NOMO-1 treated with DMSO at 0.1 percent for 48 hours (cell line): ENCODE measurements at regions not wholly inside any gene's neighbourhood (a gene's known extent, or its start where the extent isn't known, plus 50 kb on each side); places are given as distances from the start of the nearest gene placed in this dataset.
A peak's percentile ranks its signal among the peaks of the same experiment; 100 is the strongest.
"Not testable (repeated sequence)": the region's sequence is repeated elsewhere in the genome, so short reads cannot be mapped to it uniquely, and the experiment has no call there.

Source experiments
- DNase-seq: peaks from one replicate; lab custom pipeline; 2025; ENCODE audit not compliant: unreplicated experiment; lab: John Stamatoyannopoulos, UW

DNA sequence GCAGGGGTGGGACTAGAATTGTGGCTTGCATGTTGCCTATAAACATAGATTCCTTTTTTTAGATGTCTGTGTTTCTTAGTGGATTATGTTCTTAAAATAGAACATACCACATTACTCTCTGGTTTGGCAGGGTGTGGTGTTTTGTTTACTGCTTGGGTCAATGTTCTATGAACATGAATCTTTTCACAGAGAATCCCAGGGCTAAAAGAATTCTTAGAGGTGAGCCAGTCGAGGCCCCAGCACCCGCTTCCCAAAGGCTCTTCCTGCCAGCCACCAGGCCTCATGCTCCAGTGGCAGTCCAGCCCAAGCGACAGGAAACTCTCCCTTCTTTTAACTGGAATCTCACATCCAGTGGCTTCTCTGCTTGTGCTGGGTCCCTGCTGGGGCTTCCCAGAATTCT lies 126.6 kb downstream of the C9orf152 start:
- peak; percentile 7 for DNase-seq

DNA sequence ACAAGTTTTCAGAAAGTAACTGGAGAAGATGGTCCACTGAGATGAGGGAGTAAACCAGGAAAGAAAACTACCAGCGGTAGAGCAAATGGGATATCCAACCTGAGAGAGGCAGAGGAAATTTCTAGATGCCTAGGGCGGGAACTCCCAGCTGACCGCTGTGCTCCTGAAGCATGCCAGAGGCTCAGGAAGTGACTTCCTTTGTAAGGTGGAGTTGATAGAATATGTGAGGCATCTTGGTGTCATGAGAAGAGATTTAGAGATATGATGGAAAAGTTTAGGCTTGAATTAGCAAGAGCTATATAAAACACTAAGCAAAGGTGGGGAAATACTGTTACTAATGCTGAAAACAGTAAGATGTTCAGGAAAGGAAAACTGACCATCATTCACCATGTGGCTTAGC lies 124.1 kb downstream of the C9orf152 start:
- DNase-seq, result no peak

GRCh38 chr9:110086537-110086936 lies 121.4 kb downstream of the C9orf152 start:
- no peak for DNase-seq

- no peak for DNase-seq
Observed at GRCh38 chr9:110087605-110088004, 120.4 kb downstream of the C9orf152 start.

- DNase-seq, result no peak
Observed at GRCh38 chr9:110088099-110088498, 119.9 kb downstream of the C9orf152 start.

GRCh38 chr9:110089681-110090370 lies 118.1 kb downstream of the C9orf152 start:
- DNase-seq, result no peak

GRCh38 chr9:110092792-110093191 lies 115.2 kb downstream of the C9orf152 start:
- no peak for DNase-seq

- no peak for DNase-seq
Observed at GRCh38 chr9:110093417-110093816, 114.5 kb downstream of the C9orf152 start.

- no peak for DNase-seq
Observed at GRCh38 chr9:110093871-110094270, 114.1 kb downstream of the C9orf152 start.

GRCh38 chr9:110095161-110095595 lies 112.8 kb downstream of the C9orf152 start:
- DNase-seq, result no peak

DNA sequence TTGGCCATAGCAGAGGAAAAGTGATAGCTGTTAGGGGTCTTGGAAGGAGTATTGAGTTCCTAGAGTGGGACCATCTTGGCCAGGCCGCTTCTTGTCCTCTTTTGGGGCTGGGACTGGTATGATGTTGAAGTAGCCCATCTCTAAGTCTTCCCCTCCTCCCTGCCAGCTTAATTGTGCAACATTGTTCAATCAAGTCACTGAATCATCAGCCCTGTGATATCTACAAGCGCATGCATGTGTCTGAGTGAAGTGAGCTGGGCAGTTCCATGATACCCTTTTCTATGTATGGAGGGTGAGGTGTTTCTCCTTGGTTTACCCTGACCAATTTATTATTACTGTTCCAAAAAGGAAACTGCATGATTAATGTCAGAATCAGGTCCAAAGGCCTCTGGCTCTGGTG lies 112.2 kb downstream of the C9orf152 start:
- DNase-seq, result peak; percentile 61

- not testable (repeated sequence) for DNase-seq
Observed at GRCh38 chr9:110096674-110097073, 111.3 kb downstream of the C9orf152 start.

GRCh38 chr9:110099236-110100095 lies 108.5 kb downstream of the C9orf152 start:
- DNase-seq, result peak; percentile 28

GRCh38 chr9:110101531-110102161 lies 106.3 kb downstream of the C9orf152 start:
- no peak for DNase-seq

- no peak for DNase-seq
Observed at GRCh38 chr9:110103257-110103656, 104.7 kb downstream of the C9orf152 start.

GRCh38 chr9:110104261-110104809 lies 103.6 kb downstream of the C9orf152 start:
- no peak for DNase-seq

DNA sequence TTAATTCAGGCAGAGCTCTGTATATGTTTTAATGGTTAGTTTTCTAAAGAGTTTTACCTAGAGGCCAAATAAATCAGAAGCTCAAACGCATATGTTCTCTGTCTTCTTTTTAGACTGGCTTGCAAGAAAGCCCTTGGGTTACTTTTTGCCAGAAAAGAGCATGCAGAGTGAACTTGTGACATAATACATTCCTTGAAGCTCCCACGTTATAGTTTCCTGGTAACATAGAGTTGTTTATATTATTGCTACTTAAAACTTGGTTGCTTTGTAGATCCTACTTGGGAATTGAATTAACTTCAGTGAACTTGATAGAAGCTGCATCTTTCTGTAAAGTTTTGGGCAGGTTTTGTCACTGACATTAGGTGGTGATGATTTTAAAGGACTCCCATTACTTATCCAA lies 102.9 kb downstream of the C9orf152 start:
- DNase-seq, result no peak

- DNase-seq, result no peak
Observed at GRCh38 chr9:110106661-110107060, 101.3 kb downstream of the C9orf152 start.

DNA sequence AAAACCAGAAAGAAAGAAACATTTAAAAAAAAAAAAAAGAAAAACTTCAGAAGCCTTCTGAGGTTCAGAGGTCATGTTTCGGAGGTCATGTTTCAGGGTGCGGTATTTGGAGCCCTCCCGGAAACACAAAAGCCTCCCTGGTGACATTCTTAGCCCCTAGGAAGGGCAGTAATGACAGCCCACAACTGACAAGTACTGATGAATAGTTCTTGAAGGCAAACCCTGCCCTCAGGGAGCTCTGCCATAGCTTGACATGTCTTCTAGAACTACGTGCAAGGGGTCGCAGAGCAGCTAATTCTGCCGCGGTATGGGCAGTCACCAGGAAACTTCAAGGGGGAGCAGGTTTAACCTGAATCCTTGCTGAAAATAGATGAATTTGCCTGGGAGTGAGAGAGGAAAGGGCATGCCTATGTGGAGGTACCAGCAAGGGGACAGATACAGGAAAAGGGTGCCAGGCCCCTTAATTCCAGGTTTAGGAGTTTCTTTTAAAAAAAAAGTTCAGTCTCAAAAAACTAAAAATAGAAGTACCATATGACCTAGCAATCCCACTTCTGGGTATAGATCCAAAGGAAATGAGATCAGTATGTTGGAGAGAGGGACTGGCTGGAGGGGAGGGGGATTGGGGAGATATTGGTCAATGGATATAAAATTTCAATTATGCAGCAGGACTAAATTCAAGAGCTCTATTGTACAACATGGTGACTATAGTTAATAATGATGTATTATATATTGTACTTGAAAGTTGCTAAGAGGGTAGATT lies 98.4 kb downstream of the C9orf152 start:
- no peak for DNase-seq

DNA sequence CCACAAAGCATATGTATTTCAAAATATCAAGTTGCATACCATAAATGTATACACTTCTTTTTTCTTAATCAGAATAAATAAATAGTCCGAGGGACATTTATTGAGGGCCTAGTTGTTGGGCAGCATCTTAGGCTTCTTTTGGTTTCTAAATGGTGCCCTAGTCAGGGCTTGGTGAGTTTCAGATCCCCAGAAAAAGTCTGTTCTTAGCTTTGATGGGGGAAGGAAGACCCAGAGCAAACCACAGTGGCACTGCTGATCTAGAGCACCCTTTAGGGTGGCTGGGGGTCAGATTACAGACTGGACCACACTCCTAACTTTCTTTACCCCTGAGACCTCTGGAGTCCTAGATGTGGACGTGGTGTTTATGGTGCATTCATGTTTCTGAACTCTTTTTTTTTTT lies 97.8 kb downstream of the C9orf152 start:
- DNase-seq, result peak; percentile 14

- DNase-seq, result no peak
Observed at GRCh38 chr9:110111868-110112267, 96.1 kb downstream of the C9orf152 start.
